MM.1S (cell line): ENCODE measurements at regions not wholly inside any gene's neighbourhood (a gene's known extent, or its start where the extent isn't known, plus 50 kb on each side); places are given as distances from the start of the nearest gene placed in this dataset.
"Not testable (repeated sequence)": the region's sequence is repeated elsewhere in the genome, so short reads cannot be mapped to it uniquely, and the experiment has no call there.

Source experiments
- CTCF ChIP-seq: fragments of 300-600 bp; sonication (generic); IDR thresholded peaks from 2 replicates; pipeline ENCODE4 v1.5.1; 2016; ENCODE audit warnings: antibody characterized with exemption, low read length, mixed read lengths
- EZH2 ChIP-seq: fragments of 300-600 bp; sonication (generic); optimal IDR thresholded peaks from 2 replicates; pipeline ENCODE3; 2017; ENCODE audit warnings: low read depth, mild to moderate bottlenecking, antibody characterized with exemption, low read length, mixed read lengths
- EZH2phosphoT487 ChIP-seq: fragments of 300-600 bp; sonication (generic); IDR thresholded peaks from 2 replicates; pipeline ENCODE4 v1.6.1; 2018; ENCODE audit warnings: antibody characterized with exemption, low read length

GRCh38 chr2:94652131-94652530, 219.1 kb upstream of the TEKT4 start:
- TF ChIP-seq CTCF, EZH2phosphoT487, EZH2: not testable (repeated sequence)
